GM19438 (cell line): ENCODE measurements at regions not wholly inside any gene's neighbourhood (a gene's known extent, or its start where the extent isn't known, plus 50 kb on each side); places are given as distances from the start of the nearest gene placed in this dataset.
"Not testable (repeated sequence)": the region's sequence is repeated elsewhere in the genome, so short reads cannot be mapped to it uniquely, and the experiment has no call there.

Source experiments
- ATAC-seq: cut with Tn5 transposase; IDR thresholded peaks from one replicate; pipeline ENCODE4 v1.9.1; 2021; ENCODE audit warnings: low read depth; ENCODE audit not compliant: unreplicated experiment

DNA sequence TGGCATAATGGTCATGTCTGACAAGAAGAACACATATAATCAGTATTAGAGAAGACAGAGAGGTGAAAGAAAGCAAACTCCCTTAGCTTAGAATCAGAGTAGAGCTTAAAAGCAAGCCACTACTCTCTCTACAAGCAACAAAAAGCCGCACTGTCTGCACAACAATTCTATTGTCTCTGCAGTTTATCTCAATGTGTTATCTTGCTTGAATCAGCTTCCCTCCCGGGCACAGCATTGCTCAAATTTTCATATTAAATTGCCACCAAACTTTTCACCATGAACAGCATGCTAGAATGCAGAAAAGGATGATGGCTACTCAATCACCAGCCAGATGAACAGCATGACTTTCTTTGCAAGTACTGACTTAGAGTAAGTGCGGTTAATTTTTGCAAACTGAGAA, 356.0 kb upstream of the KYNU start:
- ATAC-seq, result no peak

DNA sequence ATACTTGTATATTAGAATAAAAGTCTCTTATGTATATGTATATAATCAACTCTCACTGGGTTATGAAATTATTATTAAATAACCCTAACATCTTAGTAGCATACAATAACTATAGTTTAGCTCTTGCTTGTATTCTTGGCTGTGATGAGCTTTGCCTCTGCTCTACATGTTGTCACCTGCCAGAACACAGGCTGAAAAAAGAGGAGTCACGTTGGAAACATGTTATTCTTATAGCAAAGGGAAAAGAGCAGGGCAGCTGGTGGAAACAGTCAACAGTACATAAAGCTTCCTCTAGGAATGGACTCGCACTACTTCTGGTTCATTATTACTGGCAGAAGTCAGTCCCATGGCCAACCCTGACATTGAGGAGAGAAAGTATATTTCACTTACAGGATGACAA, 362.0 kb upstream of the KYNU start:
- no peak for ATAC-seq

DNA sequence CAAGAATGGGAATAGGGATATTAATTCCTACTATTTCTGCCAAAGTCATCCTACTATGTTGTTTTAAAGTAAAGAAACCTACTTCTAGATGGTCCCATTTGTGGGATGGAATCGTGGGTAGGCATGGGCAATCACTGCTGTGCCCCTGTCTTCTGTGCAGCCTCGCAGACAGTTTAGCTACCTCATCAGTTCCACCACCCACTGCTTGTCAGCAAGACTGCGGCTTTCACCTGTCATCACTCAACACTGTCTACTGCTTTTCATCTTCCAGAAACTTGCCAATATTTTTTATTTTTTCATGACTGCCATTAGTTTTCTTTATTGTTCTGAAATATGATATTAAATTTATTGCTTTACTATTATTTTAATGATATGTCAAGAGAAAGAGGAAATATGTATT, 368.1 kb upstream of the KYNU start:
- ATAC-seq, result no peak

DNA sequence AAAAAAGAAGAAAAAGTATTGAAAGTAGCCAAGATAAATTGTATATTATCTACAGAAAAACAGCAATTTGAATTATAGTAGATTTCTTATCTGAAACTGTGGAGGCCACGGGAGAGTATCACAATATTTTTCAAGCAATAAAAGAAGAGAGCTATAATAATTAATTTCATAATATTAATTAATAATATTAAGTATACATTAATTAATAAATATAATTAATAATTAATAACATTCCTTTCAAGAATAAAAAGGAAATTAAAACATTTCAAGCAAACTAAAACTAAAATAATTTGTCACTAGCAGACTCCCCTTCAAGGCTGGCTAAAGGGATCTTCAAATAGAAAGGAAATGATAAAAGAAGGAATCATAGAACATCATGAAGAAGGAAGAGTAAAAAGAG, 372.7 kb upstream of the KYNU start:
- ATAC-seq, result no peak

DNA sequence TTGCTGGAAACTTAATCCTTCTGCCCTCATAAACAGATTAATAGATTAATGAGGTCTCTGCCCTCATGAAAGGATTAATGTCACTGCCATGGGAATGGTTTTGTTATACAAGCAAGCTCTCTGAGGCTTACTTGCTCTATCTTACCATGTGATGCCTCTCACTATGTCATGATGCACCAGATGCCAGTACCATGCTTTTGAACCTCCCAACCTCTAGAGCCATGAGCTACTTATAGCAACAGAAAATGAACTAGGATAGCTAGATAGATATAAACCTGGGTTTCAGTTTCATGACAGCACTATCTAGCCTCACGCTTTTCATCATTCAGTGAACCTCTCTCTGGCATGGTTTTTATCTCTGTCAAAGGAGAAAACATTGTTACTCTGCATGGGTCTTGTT, 371.6 kb upstream of the LRP1B start:
- no peak for ATAC-seq

DNA sequence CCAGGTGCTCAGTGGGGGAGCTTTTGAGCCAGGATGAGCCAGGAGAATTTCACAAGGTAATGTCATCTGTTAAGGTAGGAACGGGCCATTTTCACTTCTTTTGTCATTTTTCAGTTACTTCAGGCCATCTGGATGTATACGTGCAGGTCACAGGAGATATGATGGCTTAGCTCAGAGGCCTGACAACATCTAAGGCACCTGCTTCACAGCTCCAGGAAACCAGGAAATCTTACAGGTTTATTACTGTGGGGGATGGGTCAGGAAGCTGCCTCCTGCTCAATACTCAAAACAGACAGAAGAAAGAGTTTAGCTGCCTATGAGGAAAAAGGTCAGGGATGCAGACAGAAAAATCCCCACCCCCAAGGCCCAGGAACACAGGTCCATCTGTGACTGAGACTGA, 364.3 kb upstream of the LRP1B start:
- no peak for ATAC-seq

DNA sequence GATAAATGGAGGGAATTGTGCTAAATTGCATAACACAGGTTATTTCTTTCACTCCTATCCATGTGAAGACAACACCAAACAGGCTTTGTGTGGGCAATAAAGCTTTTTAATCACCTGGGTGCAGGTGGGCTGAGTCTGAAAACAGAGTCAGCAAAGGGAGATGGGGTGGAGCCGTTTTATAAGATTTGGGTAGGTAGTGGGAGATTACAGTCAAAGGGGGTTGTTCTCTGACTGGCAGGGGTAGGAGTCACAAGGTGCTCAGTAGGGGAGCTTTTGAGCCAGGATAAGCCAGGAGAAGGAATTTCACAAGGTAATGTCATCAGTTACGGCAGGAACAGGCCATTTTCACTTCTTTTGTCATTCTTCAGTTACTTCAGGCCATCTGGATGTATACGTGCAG, 358.8 kb upstream of the LRP1B start:
- not testable (repeated sequence) for ATAC-seq

DNA sequence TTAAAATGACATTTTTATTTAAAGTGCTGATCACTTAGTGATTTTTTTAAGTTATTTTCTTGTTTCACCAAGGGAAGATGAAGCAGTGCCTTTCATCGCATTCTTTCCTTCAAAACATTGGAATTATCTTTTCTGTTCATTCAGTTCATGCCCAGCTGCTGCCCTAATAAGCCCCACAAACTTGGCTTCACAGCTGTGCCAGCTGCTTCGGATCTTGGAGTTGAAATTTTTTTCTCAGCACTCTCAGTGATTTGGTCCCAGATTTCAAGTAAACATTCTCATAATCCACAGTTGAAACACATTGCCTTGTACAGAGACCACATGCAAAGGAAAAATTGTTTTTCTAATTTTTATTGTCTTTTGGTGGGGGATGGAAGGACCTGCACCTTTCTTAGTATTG, 353.3 kb upstream of the LRP1B start:
- ATAC-seq, result no peak

DNA sequence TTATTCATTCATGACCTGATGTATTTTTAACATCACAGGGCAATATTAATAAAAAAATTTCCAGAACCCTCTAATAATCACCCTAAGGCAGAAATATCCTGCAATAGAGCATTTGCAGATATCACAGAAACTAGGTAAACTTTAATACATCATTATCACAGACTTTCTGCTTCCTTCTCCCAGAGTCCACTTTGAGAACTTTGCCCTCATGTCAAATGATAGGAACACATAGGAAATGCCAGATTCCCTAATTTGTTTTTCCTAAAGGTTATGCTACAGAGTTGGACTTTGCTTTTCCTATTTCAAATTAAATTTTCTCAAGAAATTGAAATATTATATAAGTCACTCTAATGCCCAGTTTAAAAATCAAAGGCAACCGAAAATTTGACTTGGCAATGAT, 352.8 kb upstream of the LRP1B start:
- no peak for ATAC-seq

DNA sequence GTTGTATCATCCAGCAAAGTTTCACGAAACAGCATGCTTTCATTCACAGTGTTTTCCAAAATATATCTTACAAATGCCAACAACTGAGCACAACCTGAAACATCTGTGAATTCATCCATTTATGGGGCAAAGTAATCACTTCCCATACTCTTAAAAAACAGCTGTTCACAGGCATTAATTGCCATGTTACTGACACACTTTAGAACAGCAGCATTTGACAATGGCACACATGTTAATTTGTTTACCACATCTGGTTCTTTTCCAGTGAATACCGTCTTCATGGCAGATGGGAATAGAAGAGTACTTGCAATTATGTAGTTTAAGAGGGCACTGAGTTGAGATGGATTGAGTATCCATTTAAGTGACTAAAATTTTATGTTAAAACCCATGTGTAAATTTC, 347.4 kb upstream of the LRP1B start:
- no peak for ATAC-seq

DNA sequence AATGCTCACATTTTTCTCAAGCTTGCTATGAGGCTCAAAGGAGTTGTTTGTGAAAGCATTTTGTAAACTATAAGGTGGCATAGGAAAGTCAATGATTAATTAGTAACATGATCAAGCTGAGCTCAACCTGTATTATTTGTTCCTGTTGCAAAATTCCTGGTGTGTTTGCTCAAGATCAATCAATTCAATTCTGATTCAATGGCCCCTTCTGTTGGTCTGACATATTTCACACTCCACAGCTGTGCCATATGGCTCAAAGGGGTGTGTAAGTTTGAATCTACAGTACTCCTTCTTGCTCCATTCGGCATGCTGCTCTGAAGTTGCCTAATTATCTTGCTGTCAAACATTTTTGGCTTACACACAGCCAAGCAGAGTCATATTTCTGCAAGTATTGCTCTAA, 341.6 kb upstream of the LRP1B start:
- ATAC-seq, result no peak

DNA sequence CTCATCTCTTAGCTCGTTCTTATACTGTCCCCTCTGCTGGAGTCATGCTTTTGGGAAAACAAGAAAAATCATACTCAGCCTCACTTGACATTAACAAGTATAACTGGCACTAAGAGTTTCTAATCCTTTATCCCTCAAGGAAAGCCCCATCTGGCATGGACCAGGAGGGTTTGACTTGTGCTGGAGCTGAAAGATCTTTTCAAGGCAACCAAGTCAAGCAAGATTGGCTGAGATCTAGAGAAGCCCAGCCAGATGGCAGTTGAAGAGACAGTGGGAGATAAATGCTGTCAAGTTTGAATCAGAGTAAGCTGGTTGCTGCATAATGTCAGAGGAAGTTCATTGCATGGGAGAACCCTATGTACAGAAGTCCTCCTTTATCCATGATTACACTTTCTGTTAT, 336.5 kb upstream of the LRP1B start:
- ATAC-seq, result no peak

DNA sequence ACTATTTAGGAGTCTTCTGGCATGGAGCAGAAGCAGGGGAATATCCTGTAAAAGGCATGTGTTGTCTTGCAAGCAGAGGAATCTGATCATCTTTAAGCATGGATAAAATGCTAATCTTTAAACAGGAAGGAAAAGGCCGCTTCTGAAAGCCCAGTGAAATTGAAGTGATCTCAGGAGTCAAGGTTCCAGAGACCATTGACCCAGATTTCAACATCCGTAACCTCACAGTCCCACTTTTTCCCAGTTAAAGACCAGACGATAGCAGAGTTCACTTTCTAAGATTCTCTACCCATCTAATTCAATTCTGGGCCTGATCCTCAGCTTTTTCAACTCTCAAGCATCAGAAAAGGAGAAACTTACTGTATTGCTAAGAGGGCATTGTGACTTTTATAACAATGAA, 332.2 kb upstream of the LRP1B start:
- ATAC-seq, result no peak

DNA sequence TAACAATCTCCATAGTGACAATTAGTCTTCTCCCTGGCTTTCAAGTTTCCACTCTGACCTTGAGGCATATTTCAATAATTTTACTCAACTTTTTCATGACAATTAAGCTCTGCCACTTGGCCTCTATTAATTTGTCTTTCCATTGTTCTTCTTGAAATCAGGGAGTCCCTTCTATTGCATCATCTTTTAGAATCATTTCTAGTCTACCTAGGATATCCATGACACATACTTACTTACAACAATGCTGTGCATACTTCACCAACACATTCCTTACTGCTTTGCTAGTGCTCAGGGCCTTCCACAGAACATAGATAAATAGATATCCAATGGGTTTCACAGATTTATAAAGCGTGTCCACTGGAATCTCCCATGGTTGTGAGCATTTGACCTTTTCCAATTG, 331.5 kb upstream of the LRP1B start:
- no peak for ATAC-seq

DNA sequence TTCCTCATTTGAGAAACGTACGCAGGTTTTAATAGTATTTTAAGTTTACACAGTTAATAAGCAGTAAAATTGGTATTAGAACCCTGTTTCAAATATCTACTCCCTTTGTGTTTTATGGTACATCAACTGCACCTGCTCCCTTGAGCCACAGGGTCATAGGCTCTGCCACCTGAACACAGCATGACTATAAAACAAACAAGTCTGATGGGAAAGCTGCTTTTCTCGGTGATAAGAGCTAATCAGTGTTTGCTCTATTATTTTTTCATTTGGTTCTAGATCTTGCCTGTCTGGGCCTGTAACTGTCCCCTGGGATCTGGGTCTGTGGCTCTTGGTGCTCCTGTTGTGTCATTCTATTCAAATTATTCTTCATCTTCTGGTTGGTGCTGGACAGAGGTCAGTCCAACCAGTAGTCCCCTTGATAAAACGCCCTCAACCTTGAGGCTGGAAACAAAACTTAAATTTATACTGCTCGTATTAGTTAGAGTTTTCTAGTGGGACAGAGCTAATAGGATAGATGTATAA, 314.8 kb upstream of the LRP1B start:
- ATAC-seq, result no peak

DNA sequence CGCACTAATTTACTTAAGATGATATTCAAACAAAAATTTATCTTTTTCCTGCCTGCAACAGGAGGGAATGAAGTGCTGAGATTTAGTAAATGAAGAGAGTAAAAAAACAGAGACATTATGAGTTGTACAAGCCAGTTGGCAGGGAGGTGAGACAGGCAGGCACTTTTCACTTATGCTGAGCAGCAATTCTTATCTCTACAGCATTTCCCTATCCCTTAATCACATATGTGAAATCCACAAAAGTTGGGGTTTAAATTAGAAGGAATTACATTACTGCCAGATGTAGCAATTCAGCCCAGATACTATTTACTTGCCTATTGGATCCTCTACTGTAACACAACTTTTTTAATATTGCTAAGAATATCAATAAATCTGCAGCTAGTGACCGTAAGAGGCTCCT, 314.2 kb upstream of the LRP1B start:
- no peak for ATAC-seq

DNA sequence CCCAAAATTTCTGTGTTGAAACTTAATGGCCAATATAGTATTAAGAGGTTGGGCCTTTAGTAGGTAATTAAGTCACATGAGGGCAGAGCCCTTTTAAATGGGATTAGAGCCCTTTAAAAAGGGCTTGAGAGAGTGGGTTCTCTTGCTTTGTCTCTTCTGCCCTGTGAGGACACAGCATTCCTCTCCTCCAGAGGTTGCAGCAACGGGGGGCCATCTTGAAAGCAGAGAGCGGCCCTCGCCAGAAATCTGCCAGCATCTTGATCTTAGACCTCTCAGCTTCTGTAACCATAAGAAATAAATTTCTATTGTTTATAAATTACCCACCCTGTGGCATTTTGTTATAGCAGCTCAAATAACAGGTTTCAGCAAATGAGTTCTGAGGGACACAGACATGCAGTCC, 305.0 kb upstream of the LRP1B start:
- no peak for ATAC-seq

DNA sequence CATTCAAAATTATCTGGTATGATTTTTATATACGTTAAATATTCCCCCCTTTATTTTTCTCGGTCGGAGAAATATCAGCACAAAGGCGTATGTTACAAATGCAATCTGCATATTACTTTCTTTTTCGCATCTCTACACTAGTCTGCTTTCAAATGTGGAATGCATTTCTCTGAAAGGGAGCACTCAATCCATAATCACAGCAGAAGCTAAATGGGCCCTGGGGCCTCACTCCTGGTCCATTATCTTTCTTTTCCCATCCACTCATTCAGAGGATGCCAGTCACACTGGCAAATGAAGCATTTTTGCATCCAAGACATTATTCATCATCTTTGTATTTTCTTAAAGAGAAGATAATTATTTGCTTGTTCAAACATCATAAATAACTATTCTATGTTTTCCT, 295.2 kb upstream of the LRP1B start:
- no peak for ATAC-seq

DNA sequence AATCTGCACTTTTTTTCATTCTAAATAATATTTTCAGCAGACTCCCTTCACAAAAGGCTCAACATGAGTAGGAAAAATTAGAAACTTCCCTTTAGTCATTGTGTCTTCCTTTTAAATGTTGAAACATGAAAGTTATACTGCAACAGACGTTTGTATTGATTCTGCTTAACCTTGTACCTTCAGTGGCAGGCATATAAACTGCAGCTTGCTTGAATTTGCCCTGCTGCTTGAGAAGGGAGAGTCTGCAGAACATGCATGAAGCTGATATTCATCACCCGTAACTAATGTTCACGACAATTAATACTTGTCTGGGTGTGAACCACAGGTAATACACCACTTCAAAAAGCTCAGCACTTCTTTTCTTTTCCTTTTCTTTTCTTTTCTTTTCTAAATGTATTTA, 294.7 kb upstream of the LRP1B start:
- no peak for ATAC-seq

DNA sequence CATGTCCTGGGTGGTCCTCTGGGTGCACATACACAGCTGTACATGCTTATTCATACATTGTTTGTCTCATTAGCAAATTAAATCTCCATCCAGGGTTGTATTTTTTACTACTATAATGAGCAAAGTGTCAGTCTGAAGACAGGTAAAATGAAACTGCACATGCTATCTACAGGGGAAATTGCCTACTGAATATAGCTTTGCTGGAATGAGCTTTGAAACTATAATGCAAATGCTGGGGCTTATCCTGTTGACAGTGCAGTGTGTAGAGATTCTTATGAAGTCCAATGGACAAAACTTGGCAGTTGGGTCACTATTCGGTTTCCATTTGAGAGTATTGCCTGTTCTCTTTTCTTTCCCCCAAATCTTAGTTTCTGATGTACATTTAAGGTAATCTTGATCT, 292.8 kb upstream of the LRP1B start:
- no peak for ATAC-seq

DNA sequence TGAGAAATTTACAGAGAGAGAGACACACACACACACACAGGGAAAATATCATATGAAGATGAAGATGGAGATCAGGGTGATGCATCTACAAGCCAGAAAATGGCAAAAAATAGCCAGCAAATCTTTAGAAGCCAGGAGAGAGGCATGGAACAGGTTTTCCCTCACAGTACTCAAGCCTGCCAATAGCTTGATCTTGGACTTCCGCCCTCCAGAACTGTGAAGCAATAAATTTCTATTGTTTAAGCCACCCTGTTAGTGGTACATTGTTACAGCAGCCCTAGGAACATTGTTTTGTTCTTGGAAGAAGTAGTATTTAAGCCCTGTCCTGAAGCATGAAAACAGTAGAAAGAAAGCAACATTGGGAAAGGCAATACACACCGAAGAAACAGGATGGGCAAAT, 292.0 kb upstream of the LRP1B start:
- ATAC-seq, result no peak

DNA sequence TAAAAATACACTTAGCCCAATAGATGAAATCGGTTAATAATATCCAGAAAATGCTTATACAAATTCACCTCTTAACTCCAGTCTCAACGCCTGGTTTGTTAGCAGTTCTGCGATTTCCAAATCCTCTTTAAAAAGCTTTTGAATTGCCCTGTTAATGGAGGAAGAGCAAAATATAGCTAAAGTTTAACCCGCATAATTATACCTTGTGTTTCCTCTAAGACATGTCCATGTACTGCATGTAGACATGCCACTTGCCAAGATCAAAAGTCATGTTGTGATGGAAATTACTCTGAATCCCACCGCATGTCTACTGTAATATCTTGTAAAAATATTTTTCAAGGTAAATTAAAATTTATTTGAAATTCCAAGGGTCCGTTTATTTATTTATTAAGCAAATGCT, 291.2 kb upstream of the LRP1B start:
- ATAC-seq, result no peak

DNA sequence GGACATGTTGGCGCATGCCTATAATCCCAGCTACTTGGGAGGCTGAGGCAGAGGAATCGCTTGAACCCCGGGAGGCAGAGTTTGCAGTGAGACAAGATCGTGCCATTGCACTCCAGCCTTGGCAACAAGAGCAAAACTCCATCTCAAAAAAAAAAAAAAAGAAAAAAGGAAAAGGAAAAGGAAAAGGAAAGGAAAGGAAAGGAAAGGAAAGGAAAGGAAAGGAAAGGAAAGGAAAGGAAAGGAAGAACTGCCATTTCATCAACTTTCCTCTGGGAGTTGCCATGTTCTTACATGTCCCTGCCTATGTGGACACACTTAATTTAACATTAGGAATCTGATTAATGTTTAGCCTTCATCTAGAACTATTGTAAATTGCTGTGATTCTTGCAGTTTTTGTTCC, 287.9 kb upstream of the LRP1B start:
- ATAC-seq, result not testable (repeated sequence)

DNA sequence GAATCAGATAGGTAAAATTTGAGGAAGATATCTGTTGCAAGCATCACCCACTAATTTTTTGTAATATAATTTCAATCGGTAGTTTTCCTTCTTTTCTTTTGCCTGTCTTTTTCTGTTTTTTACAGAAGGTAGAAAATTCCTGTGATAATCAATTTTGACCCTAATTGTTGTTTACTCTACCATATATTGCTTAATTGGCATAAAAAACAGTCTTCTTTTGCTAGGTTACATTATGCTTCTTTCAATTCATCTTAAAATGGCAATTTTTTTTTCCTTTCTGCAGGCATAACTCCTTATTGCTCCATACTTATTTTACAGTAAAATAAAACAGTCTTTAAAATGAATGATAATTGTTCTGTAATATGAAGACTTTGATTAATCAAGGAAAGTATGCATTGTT, 286.2 kb upstream of the LRP1B start:
- no peak for ATAC-seq
